VCaP (cell line): ENCODE measurements at regions not wholly inside any gene's neighbourhood (a gene's known extent, or its start where the extent isn't known, plus 50 kb on each side); places are given as distances from the start of the nearest gene placed in this dataset.
A peak's percentile ranks its signal among the peaks of the same experiment; 100 is the strongest.
"Not testable (repeated sequence)": the region's sequence is repeated elsewhere in the genome, so short reads cannot be mapped to it uniquely, and the experiment has no call there.

Experiments
- H3K27ac ChIP-seq: fragments of 450-650 bp; 2 replicates; pipeline ENCODE4 v1.5.1; 2017
- TF ChIP-seq, protein P1 (sequence below): fragments of 450-650 bp; conservative IDR thresholded peaks from 2 replicates; pipeline ENCODE4 v1.5.1; 2017; ENCODE audit warnings: mild to moderate bottlenecking, moderate library complexity

DNA sequence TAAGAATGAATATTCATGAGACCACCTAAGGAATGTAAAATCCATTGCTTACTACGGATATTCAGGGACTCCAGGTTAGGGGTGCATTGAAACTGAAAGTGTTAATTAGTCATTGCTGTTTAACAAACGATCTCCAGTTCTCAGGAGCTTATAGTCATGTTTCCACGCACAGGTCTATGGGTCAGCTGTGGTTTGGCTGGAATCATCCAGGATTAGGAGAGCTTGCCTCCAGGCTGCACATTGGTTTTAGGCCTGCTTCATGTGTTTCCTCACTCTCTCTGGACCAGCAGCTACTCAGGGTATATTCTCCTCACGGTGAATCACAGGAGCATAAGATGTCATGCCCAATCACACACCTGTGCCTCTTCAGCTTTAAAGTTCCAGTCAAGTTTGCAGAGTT is 98.9 kb downstream of the ATXN3L start:
- TF ChIP-seq, protein P1, sequence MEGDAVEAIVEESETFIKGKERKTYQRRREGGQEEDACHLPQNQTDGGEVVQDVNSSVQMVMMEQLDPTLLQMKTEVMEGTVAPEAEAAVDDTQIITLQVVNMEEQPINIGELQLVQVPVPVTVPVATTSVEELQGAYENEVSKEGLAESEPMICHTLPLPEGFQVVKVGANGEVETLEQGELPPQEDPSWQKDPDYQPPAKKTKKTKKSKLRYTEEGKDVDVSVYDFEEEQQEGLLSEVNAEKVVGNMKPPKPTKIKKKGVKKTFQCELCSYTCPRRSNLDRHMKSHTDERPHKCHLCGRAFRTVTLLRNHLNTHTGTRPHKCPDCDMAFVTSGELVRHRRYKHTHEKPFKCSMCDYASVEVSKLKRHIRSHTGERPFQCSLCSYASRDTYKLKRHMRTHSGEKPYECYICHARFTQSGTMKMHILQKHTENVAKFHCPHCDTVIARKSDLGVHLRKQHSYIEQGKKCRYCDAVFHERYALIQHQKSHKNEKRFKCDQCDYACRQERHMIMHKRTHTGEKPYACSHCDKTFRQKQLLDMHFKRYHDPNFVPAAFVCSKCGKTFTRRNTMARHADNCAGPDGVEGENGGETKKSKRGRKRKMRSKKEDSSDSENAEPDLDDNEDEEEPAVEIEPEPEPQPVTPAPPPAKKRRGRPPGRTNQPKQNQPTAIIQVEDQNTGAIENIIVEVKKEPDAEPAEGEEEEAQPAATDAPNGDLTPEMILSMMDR: no peak
- H3K27ac ChIP-seq: peak overlapping the region; percentile 19; the same call in 1 of the 2 replicates

DNA sequence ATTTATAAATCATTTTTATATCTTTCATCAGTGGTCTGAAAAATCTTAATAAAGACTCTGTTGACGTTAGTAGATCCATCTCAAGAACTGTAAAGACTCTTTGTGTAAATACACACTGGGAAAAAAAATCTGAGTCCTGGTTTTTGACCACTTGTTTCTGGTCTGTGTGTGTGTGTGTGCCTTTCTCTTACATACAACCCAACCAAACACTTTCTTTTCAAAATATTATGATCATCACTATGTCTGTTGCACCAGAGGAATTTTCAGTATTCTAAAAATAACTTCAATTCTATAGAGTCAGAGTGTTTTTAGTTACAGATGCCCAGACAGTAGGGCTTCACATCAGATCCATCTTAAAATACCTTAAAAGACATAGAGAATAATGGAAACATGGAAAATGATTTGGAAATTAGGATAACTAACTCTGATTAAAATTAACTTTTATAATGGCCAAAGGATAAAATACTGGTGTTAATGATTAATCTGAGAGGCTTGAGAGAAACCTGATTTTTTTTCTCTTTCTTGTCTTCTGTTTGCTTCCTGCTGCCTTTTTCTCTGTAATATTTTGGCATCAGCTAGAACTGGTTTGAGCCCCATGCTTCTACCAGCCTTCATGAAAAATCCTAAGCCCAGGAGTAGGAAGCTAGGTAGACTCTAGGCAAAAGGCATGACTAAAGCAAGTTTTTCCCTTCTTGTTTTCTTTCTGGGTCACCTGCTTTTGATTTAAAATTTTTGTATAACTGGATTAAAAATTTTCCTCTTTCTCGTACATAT is 99.7 kb downstream of the ATXN3L start:
- TF ChIP-seq, protein P1: no peak
- H3K27ac ChIP-seq: peak overlapping the region; percentile 19; the same call in 1 of the 2 replicates

DNA sequence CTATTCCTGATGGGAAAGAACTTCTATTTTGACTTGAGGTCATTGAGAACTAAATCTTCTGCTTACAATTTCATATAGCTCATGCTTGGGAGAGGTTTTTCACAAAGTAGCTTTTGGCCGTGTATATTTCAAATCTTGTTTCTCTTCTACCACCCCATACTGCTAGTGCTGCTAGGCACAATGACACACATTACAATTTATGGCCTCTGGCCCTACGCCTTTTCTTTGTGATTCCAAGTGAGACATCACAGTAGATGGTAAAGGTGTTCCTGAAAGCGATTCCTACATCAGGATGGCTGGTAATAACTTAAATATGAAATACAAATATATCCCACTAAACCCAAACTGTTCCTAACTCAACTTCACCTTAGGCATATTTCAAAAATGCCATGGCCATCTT is 101.1 kb downstream of the ATXN3L start:
- H3K27ac ChIP-seq: no peak overlapping the region
- TF ChIP-seq, protein P1: no peak

DNA sequence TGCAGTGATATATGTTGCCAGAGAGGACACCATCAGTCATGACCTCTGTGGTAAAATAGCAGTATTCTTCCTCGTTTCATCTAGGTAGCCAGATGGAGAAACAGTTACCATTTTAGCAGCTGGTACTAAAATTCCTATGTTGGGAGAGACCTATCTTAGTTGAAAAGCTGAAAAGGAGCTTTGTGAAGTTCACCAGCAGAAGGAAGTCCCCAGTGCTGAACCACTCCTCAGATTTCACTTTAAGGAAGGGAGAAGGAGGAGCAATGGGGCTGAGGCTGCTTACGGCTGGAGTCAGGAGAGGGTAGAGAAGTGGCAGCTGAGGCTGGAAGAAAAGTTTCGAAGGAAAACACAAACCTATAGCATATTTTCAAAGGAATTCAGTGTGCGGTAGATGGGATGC is 103.7 kb downstream of the ATXN3L start:
- H3K27ac ChIP-seq: no peak overlapping the region
- TF ChIP-seq, protein P1: no peak

DNA sequence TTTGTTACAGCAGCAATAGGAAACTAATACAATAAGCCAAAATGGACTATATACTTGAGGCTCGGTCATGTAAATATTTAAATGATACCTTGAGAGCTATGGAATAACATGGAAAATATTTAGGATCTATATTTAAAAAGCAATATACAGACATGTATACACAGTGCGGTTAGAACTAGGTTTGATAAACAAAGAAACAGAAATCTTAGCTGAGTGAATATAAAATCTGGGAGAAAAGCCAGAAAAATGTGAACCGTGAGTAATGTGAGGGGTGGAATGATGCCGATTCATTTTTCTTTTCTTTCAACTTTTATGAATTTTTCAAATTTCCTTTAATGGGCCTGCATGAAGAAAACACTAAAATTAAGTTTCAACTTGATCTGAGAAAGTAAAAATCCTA is 104.1 kb downstream of the ATXN3L start:
- TF ChIP-seq, protein P1: no peak

DNA sequence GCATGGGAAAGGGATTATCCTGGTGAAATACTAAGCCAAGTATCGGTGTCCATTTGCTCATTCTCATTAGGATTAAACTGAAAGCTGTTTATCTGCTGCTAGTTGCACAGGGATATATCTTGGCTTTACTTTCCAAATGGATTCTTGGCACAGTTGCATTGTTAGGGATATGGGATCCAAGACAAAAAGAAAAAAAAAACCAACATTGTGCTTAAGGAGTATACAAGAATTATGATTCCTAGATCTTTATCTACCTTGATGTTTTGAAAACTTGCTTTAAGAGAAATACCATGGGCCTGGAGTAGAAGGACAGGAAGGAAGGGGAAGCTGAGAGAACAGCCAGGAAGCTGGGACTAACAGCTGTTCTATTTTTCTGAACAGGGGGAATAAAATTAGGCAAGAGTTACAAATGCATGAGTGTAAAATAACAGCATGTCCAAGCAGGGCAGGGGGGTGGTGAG is 107.6 kb downstream of the ATXN3L start:
- TF ChIP-seq, protein P1: no peak
- H3K27ac ChIP-seq: peak overlapping the region; percentile 31

More for the DNA sequence above, 104.1 kb downstream of the ATXN3L start:
- no peak overlapping the region for H3K27ac ChIP-seq

DNA sequence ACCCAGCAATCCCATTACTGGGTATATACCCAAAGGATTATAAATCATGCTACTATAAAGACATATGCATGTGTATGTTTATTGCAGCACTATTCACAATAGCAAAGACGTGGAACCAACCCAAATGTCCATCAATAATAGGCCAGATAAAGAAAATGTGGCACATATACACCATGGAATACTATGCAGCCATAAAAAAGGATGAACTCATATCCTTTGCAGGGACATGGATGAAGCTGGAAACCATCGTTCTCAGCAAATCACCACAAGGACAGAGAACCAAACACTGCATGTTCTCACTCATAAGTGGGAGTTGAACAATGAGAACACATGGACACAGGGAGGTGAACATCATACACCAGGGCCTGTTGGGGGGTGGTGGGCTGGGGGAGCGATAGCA is 109.7 kb downstream of the ATXN3L start:
- H3K27ac ChIP-seq: not testable (repeated sequence)

DNA sequence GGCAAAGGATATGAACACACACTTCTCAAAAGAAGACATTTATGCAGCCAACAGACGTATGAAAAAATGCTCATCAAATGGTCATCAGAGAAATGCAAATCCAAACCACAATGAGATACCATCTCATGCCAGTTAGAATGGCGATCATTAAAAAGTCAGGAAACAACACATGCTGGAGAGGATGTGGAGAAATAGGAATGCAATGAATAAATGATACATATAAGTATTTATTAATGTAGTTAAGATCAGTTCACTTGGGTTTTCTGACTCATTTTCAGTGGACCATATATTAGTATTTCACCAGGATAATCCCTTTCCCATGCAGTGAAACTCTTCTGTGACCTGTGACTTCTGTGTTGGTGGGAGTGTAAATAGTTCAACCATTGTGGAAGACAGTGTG is 110.1 kb downstream of the ATXN3L start:
- H3K27ac ChIP-seq: not testable (repeated sequence)
